HG03066 (cell line): ENCODE measurements at regions not wholly inside any gene's neighbourhood (a gene's known extent, or its start where the extent isn't known, plus 50 kb on each side); places are given as distances from the start of the nearest gene placed in this dataset.

Source experiments
- ATAC-seq: cut with Tn5 transposase; IDR thresholded peaks from one replicate; pipeline ENCODE4 v1.9.1; 2021; ENCODE audit warnings: low read depth; ENCODE audit not compliant: unreplicated experiment

DNA sequence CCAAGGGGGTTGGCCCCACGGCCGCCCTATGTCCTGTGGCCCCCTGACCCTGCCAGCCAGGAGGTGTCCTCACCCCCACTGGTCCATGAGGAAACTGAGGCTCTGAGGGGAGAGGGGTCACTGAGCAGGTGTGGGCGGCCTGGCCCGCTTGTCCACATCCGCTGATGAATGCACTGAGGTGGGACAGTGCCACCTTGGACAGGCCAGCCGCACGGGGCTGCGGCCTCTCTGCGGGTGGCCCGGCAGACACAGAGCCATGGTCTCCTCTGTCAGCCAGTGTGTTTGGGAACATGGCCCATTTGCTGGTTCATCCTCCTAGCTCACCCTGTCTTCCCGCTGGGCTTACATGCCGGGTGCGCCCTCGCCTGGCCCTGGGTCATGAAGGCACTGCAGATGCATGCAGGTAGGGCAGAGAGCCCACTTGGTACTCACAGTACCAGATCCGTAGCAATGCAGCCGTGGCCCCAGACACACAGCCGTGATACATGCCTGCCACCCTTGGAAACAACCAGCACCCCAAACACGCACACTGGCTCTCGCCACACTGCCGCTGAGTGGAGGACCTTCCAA, 93.9 kb downstream of the ENGASE start:
- no peak for ATAC-seq

DNA sequence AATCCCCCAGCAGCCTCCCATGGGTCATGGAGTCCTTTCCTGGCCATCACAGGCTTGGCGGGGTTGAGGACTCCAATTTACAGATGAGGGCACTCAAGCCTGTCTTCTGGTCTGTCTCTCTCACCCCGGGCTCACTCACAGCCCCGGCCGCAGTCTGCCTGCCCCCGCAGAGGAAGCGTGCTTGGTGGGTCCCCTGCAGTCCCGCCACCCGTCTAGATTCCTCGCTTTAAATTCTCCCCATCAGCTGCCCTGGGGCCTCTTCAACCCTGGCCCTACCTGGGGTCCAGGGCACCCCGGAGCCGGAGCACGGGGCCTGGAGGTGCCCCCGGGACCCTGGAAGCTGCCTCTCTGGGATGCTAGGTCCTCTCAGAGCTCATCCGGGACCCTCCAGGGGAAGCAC, 92.9 kb downstream of the ENGASE start:
- no peak for ATAC-seq

DNA sequence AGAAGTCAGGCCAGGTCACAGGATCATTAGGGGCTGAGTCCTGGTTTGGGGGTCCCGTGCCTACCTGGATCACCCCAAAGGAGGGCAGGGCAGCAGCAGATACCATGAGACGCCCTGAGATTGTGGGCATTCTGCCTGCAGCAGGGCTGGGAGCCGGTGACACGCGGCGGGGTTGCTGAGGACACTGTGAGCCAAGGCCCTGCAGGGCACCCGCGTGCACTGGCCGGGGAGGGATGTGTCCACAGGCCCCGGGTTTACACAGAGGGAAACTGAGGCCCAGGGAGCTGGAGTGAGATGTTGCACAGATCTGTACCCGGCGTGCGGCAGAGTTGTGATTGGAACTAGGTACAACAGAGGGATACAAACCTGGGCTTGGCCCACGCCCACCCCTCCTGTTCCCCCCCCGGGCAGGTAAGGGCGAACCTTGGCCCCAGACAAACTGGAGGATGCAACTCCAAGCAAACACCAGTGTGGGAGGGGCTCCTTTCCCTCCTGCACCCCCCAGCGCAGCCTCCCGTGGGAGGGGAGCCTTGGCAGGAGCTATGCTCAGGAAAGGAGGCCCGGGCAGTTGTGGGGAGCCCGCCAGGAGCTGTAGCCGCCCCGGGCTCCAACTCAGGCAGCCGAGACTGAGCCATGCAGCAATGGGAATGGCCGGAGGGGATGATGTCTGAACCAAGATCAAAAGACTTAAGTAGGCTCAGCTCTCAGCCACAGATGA, 91.3 kb downstream of the ENGASE start:
- no peak for ATAC-seq

DNA sequence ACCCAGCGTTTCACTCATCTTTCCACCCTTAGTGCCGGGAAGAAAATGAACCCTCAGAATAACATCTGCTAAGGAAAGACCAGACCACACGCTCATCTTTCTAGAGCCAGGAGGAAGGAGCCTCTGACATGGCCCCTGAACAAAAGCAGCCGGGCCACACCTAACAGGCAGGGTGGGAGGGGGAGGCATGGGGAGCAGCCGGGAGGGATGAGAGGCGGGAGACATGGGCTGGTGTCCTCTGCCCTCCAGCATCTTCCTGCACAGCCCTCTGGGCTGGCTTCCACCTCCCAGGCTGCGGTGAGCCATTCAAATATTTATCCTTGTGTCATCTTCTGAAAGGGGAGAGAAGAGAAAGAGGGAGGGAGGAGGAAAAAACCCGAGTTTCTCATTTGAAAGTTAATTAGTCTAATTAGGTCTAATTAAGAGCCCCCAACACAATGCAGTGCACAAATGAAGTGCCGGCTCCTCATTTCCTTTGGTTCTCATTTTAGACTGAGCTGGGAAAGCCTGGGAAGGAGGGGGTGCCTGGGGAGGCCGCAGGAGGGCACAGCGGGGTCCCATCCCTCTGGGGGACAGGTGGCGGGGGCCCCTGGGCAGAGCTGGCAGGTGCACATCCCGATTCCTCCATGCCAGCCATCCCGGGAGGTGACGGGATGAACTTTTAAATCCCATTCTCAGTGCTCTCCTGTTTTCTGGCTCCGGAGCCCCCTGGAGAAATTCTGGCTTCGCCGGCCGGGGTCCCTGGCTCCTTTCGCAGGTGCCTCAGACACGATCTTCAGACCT, 90.5 kb downstream of the ENGASE start:
- ATAC-seq = no peak

DNA sequence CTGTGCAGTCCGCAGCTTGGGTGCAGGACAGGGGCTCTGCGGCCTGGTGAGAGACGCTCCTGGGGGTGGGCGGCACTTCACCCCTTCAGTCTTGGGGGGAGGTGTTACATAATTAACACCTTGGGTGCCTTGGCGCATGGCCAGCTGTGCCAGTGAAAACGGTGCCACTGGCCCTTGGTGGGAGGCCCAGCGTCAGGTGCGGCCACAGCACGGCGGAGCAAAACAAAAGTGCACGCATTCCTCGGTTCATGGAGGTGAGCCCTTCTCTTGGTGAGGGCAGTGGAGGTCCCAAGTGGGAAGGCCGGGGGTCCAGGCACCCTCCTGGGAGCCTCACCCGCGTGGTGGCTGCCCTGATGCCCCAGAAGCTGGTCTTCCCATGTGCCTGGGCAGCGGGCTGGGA, 89.8 kb downstream of the ENGASE start:
- no peak for ATAC-seq

DNA sequence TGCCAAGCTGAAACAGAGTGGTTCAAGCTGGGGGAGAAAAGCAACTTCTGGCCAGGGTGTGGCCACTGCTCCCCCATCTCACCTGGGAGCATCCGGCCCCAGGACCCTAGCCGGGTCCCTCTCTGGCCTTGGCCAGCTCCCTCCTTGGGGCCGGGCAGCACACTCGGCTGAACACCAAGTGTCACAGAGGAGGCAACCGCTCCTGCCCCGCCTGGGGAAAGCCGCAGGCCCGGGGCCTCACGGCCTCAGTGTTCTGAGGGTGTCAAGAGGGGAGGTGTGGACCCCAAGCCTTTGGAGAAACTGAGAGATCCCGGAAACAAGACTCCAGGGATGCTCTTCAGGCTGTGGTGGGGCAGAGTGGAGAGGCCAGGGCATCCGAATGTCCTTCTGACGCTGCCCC, 88.4 kb downstream of the ENGASE start:
- ATAC-seq = no peak

DNA sequence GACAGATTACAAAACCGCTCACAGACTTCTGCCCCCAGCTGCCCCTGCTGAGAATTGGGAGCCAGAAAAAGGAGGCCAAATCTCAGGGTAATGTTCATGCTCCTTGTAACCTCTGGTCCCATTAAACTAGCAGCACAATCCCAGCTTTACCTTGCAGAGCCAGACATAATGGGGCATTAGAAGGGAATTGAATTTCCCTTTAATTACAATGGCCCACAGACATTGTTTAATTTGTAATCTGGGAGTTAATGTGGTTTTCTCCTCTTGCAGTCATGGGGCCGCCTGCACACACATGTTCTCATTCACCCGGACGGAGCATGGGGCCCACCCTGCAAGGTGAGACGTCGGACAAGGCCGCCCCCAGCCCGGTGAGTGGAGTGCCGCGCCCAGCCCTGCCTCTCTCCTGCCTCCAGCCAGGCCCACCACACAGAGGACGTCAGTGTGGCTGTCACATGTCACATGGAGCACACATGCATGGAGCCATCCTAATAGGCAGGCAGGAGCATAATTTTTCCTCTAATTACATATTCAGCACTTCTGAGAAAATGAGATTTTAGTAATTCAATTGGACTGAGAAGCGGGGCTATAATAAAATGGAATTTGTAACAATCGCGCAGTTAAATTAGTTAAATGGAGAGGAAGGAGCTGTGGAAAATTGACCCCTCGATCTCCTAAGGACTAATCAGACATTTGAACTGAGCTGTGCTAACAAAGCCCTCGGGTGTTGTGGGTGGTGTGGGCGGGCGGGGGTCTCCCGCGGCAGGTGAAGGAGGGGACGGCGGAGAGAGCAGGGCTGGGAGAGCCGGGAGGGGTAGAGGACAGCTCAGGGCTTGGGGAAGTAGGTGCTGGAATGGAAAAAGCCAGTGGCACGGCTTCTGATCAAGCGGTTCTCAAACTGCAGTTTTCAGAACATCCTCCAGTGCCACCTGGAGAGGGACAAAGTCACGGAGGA, 87.7 kb downstream of the ENGASE start:
- no peak for ATAC-seq

DNA sequence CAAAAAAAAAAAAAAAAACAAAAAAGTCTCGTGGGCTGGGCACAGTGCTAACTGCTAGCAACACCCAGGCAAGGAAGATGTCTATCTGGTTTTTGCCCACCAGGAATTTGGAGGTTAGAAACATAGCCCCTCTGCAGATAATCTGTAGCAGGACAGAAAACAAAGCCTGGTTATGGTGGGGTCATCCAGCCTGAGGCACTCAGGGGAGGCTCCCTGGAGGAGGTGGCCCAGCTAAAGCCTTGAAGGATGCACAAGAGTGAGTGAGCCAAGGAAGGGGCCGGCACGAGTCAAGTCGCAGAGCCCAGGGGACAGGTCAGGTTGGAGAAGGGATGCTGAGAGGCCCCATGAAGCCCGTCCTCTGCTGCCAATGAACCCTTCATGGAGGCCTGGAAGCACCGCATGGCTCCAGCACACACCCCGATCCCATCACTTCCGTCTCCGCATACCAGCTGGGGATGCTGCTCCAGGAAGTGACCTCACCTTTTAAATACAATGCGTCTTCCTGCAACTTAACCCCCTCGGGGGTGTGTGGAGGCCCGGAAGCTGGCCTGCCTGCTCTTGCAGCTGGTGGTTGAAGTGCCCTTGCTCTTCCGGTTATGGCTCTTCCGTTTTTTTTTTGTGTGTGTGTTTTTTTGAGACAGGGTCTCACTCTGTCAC, 86.5 kb downstream of the ENGASE start:
- no peak for ATAC-seq

DNA sequence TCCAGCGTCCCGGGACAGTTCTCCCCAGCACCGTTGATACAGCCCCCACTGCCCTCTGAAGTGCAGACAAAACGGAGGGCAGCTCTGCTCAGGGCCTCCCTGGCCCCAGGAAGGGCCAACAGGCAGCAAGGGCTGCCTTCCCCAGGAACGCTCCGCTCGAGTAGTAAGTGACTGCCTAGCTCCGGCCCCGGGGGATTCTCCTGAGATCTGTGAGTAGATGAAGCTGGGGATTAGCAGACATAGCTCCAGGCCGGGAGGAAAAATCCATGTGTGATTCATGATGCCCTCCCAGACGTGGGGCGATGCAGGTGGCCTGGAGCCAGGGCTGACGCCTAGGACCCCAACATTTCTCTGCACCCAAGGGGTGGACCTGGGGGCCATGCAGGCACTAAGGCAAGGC, 85.3 kb downstream of the ENGASE start:
- no peak for ATAC-seq

DNA sequence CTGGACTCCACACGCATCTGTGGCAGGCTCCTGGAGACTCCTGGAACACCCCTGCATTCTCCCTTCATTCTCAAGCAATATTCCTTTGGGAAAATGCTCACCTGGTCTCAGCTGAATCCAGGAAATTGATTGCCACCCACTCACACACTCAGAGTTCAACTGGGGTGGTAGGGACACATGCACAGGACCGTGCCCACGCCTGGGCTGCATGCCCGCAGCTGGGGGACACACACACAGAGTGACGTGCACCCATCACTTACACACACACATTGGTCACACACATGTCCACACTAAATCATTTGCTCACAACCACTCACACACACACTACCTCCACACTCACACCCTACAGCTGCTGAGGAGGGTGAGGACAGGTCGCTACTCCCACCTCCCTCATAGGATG, 84.8 kb downstream of the ENGASE start:
- ATAC-seq = no peak

DNA sequence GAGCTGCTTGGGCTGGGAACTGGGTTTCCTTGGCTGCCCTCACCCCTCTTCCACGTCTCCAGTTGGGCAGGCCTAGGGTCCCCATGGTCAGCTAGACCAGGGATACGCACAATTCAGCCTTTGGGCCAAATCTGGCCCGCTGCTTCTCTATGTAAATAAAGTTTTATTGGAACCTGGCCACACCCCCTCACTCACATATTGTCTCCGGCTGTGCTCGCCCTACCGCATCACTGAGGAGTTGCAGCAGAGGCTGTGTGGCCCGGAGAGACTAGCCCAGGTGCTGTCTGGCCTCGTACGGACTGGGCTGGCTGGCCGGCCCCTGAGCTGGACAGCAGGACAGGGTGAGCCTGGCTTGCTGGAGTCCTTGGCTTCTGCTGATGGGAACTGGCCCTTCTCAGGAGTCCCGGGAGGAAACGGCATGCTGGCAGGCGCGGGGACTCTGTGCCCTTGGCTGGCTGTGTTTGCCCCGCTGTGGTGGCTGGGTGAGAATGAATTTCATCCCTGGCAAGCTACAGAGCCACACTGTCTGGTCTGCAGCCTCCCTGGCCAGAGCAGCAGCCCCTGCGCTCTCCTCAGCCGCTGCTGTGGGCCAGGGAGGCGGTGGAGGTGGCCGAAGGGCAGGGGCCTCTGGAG, 82.0 kb downstream of the ENGASE start:
- ATAC-seq = no peak

DNA sequence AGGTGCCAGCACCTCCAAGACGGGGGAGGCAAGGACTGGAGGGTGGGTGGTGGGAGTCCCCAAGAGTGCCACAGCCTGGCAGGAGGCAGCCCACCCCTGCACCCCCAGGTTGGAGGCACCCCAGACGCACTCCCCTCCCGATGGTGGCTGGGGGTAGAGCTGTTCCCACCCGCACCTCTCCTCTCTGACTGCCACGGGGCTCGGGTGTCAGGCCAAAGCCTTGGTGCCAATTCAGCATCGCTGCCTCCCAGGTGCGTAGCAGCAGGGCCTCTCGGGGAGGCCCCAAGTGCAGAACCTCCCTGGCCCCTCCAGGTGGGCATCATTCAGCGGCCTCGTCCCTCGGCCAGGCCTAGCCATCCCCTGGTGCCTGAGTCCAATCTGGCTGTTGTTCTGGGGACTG, 81.1 kb downstream of the ENGASE start:
- ATAC-seq = no peak

DNA sequence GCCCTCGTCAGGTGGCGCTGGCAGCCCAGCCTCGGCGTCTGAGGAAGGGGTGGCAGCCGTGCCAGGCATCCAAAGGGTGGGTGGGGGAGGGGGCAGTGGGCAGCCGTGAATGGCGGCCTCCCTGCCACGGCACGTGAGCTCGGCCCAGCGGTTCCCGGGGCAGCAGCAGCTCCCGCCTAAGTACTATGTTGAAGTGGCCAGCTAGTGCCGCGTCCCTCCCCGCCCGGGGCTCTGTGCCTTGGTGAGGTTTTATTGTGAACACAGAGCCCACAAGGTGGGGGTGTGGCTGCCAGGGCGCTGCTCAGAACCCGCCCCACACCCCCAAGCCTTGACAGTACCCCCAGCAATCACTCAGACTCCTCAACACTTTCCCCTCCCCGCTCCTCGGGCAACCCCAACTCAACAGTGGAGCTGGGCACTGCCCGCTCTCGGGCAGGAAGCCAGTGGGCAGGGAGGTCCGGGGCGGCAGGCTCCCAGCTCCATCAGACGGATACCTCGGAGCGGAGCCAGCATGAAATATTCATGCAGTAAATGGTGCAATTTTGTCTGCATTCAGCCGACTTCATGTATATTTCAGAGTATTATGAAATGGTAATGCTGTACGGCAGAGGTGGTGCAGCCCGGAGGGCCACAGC, 80.4 kb downstream of the ENGASE start:
- ATAC-seq = no peak

DNA sequence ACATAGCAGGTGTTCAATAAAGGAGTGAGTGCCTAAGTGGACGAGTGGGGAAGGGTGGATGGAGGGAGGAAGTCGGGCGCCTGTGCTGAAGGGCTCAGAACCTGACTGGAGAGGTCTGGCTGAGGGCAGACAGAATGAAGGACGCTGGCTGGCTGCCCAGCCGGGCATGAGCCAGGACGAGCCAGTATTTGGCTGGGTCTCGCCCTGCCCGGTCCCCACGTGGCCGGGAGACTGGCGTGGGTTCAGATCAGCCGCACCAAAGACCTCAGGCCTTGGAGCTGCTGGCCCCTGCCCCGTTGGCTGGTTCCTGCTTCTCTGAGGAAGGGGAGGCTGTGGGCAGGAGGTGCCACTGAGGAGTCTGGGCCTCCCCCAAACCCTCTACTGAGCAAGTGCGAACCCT, 79.8 kb downstream of the ENGASE start:
- ATAC-seq = no peak

DNA sequence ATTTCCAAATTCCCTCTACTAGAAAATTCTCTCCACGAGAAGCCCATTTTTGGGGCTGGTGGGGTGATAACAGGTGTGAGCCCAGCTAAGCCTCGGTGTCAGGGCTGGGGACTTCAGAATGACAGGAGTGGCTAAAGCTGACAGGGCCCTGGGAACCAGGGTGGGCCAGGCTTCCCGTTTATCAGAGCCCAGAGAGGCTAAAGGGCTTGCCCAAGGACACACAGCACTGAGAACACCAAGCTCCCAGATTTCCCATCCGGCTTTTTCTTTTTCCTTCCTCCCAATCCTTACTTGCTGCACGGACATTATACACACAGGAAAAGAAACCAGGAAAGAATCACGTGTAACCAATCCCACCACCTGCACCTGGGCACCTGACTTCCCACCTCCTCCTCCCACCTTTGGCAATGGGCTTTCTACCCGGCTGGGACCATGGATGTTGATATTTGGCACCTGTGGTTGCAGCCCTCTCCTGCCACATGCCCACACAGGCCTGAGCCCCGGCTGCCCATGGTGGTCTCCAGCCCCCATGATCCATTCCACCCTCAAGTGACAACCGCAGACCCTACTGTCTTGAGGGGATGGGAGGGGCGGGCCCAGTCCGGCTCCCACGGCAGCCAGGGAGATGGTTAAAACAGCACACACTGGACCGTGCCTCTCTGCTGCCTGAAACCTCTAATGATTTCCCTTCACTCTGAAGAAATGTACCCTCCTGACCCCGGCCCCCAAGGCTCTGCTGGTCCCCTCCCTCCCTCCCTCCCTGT, 78.9 kb downstream of the ENGASE start:
- no peak for ATAC-seq

DNA sequence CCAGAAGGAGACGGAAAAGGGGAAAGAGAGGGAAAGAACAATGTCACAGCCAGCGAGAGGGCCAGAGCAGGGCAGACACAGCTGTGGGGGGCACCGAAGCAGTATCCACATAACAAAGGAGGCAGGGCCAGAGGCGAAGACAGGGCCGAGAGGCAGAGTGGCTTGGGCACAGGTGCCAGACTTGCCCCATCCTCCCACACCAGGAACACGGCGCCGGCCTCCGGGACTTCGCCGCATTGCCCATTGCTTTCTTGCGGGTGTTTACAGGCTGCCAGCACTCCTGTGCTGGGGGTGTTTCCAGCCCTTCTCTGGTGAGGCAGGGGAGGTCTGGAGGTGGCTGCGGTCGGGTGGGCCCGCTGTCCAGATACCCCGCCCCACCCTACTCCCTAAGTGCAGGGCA, 78.0 kb downstream of the ENGASE start:
- no peak for ATAC-seq

DNA sequence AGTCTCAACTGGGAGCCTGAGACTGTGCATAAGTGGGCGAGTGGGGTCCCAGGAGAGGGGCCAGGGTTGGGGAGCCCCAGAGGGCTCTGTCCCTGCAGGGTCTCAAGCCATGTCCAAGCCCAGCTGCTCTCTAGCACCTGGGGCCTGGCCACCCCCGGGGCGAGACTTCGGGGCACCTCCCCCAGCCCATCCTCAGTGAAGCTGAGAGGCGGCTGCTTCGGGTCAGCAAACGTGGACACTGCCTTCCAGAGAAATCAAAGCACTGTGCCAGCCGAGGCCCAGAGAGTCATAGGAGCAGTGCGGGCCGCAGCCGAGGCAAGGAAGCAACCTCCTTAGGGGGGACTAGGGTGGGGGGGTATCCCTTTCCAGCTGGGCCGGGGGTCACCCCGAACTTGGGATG, 77.5 kb downstream of the ENGASE start:
- no peak for ATAC-seq

DNA sequence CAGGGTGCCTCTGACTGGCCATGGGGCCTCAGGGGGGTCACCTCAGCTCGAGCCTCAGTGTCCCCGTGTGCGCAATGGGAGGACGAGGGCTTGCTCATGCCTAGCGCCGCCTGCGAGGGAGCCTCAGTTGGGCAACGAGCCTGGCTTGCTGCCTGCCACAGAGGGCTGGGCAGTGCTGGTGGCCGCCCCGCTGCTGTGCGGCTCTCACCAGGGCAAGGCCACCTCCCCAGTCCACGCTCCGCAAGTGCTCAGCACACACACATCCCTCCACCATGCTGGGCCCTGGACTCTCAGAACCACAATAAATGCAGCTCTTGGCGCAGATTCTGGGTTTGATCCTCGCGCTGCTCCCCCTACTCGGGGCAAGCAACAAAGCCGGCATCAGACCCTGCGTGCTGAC, 76.2 kb downstream of the ENGASE start:
- no peak for ATAC-seq
